ENCODE measurements at regions not wholly inside any gene's neighbourhood (a gene's known extent, or its start where the extent isn't known, plus 50 kb on each side); places are given as distances from the start of the nearest gene placed in this dataset.

DNA sequence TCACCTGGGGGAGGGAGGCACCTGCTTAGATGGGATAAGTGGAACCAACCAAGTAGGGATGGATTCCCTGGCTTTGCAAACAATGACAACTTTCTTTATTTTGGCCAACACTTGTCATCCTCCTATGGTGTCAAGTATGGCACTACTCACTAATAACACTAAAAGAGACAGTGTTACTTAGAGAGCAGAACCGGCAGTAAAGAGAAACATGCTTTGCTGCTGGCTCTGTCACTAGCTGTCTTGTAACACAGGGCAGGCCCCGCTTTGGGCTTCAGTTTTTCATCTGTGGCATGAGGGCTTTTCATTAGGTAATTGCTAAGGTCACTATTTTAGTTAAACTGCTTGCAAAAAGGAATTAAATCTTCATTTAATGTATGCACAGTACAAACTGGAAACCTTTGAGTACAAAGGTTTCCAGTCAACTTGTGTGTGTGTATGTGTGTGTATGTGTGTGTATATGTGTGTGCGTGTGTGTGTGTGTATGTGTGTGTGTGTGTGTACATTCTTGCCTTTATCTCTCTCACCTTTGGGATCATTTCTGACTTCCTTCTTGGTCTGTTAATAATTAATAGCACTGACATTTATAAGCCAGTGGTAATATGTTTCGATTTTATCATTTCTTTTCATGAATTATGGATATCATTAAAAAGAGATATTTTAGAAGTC, 64.7 kb downstream of the BTBD3 start:
- Histone ChIP-seq H3K27me3 (no peaks in the 10 kb centered on the region), H3K9me3 (no peaks in the 10 kb centered on the region), H3K27ac (no peak overlapping the region), H3K36me3 (no peaks in the 10 kb centered on the region), H3K4me1 (no peaks in the 10 kb centered on the region), H3K4me3 (no peak overlapping the region)
- TF ChIP-seq CTCF (IDR thresholded peaks at IDR 0.05): no peak
- intact Hi-C loops (cut with DNase I): no loop called here
- ATAC-seq (no peak), DNase-seq (no peak)

DNA sequence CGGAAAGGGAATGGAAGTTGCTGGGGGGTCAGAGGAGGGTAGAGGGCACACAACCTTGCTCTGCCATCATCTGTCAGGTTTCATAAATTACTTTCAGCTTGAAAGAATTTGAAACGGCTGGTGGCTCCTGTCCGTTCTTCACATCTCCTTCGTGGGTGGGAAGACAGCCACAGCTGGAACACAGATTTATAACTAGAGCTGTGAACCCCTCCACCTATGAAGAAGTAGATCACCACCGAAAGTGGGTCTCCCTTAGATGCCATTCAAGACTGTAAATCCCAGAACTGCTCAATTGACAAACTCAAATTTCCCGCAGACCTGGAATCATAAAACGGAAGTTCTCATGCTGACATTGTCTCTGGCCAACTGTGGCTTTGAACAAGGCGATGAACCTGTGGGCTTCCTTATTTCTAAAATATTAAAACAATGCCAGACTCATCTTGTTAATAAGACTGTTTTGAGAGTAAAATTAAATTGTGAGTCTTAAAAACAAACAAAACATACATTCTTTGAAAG, 65.3 kb downstream of the BTBD3 start:
- no peak overlapping the region for H3K27ac ChIP-seq
- ATAC-seq: no peak
- no peaks in the 10 kb centered on the region for H3K9me3 ChIP-seq
- no peak for DNase-seq
- intact Hi-C loops (cut with DNase I): no loop called here
- H3K4me3 ChIP-seq: no peak overlapping the region
- no peaks in the 10 kb centered on the region for H3K36me3 ChIP-seq
- H3K27me3 ChIP-seq: no peaks in the 10 kb centered on the region
- H3K4me1 ChIP-seq: no peaks in the 10 kb centered on the region
- TF ChIP-seq CTCF (IDR thresholded peaks at IDR 0.05): no peak

DNA sequence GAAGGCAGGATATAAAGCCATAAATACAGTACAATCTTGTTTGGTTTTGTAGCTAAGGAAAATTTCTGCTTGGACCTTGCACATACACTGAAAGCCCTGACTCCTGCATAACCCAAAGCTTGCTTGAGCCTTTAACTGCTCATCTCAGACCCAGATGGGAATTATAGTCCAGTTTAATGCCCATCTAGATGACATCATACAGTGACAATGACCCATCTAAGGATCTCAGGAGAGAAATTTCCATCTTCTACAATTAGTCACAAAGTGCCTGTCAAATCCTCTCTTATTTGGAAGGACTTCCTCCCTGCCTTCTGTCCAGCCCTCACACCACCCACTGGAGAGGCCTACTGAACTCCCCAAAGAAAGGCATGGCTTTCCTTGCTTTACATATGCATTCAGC, 69.3 kb downstream of the BTBD3 start:
- no peaks in the 10 kb centered on the region for H3K9me3 ChIP-seq
- no peaks in the 10 kb centered on the region for H3K36me3 ChIP-seq
- ATAC-seq (no peak), DNase-seq (no peak)
- H3K27ac ChIP-seq: no peak overlapping the region
- TF ChIP-seq CTCF (IDR thresholded peaks at IDR 0.05): no peak
- H3K27me3 ChIP-seq: no peaks in the 10 kb centered on the region
- no peaks in the 10 kb centered on the region for H3K4me1 ChIP-seq
- intact Hi-C loops (cut with DNase I): no loop called here
- no peak overlapping the region for H3K4me3 ChIP-seq

GRCh38 chr20:11987526-11987925, 69.8 kb downstream of the BTBD3 start:
- Histone ChIP-seq H3K36me3 (no peaks in the 10 kb centered on the region), H3K27ac (no peak overlapping the region), H3K4me3 (no peak overlapping the region), H3K9me3 (no peaks in the 10 kb centered on the region), H3K27me3 (no peaks in the 10 kb centered on the region), H3K4me1 (no peaks in the 10 kb centered on the region)
- intact Hi-C loops (cut with DNase I): no loop called here
- DNase-seq (no peak), ATAC-seq (no peak)
- no peak for TF ChIP-seq CTCF (IDR thresholded peaks at IDR 0.05)

- no peaks in the 10 kb centered on the region for H3K4me1 ChIP-seq
- TF ChIP-seq CTCF (IDR thresholded peaks at IDR 0.05): no peak
- no peaks in the 10 kb centered on the region for H3K36me3 ChIP-seq
- no peak for ATAC-seq
- intact Hi-C loops (cut with DNase I): no loop called here
- H3K27me3 ChIP-seq: no peaks in the 10 kb centered on the region
- no peak for DNase-seq
- H3K9me3 ChIP-seq: no peaks in the 10 kb centered on the region
- H3K27ac ChIP-seq: no peak overlapping the region
- no peak overlapping the region for H3K4me3 ChIP-seq
Observed at GRCh38 chr20:11989018-11989771, 71.5 kb downstream of the BTBD3 start.
